Thoracic aorta (tissue), 2 donors: ENCODE measurements at regions not wholly inside any gene's neighbourhood (a gene's known extent, or its start where the extent isn't known, plus 50 kb on each side); places are given as distances from the start of the nearest gene placed in this dataset.

Source experiments
- ATAC-seq: fragments of 150-250 bp; one replicate; pipeline ENCODE4 v1.8.0; 2017; ENCODE audit warnings: low read depth; ENCODE audit not compliant: insufficient number of reproducible peaks, low FRiP score
- DNase-seq: peaks from one replicate; pipeline ENCODE4 v3.0.0-alpha.2; 2020; ENCODE audit warnings: low spot score
- H3K27ac ChIP-seq, 2 donors: fragments of 200-600 bp; sonication (generic); 1 replicate in 1 of 2; 2 replicates in 1 of 2; pipeline ENCODE4 v1.5.1; 2016; ENCODE audit warnings: mild to moderate bottlenecking in 2 of 2, moderate library complexity in 2 of 2
- H3K27me3 ChIP-seq: fragments of 200-600 bp; sonication (generic); replicated peaks from 2 replicates; pipeline ENCODE4 v1.6.0; 2016; ENCODE audit warnings: mild to moderate bottlenecking; ENCODE audit not compliant: insufficient read depth
- H3K36me3 ChIP-seq: fragments of 200-600 bp; sonication (generic); one replicate; pipeline ENCODE4 v1.5.1; 2016
- H3K4me1 ChIP-seq, 2 donors: fragments of 200-600 bp; sonication (generic); 1 replicate in 1 of 2; 2 replicates in 1 of 2; pipeline versions ENCODE4 v1.5.1 to v1.6.0; 2016; ENCODE audit warnings: low read depth in 2 of 2, mild to moderate bottlenecking in 1 of 2; ENCODE audit not compliant: control insufficient read depth in 1 of 2
- H3K4me3 ChIP-seq: fragments of 200-600 bp; sonication (generic); 2 replicates; pipeline ENCODE4 v1.5.1; 2016; ENCODE audit warnings: mild to moderate bottlenecking
- H3K9me3 ChIP-seq: fragments of 200-600 bp; sonication (generic); 2 replicates; pipeline ENCODE4 v1.5.1; 2016
- CTCF ChIP-seq: fragments of 200-600 bp; sonication (generic); IDR thresholded peaks from one replicate; pipeline ENCODE4 v1.5.1; 2019; ENCODE audit warnings: antibody characterized with exemption

DNA sequence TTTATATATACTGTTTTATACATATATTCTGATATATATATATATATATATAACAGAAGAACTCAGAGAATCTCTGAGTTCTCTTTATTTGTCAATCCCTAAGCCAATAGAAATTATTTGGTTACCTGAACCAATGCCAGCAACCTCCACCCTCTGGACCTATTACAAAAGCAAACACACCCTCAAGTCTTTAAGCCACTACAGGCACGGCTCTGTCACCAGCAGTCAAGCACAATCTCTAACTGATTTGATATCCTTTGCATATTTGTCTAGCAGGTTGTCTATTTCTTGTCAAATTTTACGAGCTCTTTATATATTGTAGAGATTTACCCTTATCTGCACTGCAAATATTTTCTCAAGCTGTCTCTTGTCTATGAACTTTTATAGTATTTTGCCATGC lies 66.6 kb upstream of the TOPAZ1 start:
- Histone ChIP-seq H3K27ac (no peak overlapping the region), H3K9me3 (no peaks in the 10 kb centered on the region), H3K4me3 (no peak overlapping the region), H3K36me3 (no peaks in the 10 kb centered on the region), H3K27me3 (no peaks in the 10 kb centered on the region), H3K4me1 (no peaks in the 10 kb centered on the region)
- ATAC-seq, result no peak
- DNase-seq, result no peak
- no peak for TF ChIP-seq CTCF

DNA sequence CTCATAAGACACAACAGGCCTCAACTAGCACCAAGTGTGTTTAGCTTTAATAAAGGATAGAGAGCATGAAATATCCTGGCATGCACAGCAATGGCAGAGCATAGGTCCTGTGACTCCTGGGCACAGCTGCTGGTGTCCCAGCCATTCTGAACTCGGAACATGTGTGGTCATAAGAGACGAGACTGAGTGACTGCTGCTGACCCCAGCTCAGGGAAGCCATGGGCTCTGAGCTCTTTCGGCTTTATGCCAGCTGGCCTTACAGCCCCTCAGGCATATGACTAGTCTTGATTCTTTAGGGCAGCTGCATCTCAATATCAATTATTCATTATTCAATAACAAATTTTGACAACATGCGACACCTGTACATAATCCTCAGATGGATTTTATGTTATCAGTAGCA lies 62.4 kb upstream of the TOPAZ1 start:
- no peaks in the 10 kb centered on the region for H3K4me1 ChIP-seq
- no peak for TF ChIP-seq CTCF
- DNase-seq (no peak), ATAC-seq (no peak)
- no peak overlapping the region for H3K4me3 ChIP-seq
- no peak overlapping the region for H3K27ac ChIP-seq
- H3K9me3 ChIP-seq, result no peaks in the 10 kb centered on the region
- H3K27me3 ChIP-seq, result no peaks in the 10 kb centered on the region
- no peaks in the 10 kb centered on the region for H3K36me3 ChIP-seq

DNA sequence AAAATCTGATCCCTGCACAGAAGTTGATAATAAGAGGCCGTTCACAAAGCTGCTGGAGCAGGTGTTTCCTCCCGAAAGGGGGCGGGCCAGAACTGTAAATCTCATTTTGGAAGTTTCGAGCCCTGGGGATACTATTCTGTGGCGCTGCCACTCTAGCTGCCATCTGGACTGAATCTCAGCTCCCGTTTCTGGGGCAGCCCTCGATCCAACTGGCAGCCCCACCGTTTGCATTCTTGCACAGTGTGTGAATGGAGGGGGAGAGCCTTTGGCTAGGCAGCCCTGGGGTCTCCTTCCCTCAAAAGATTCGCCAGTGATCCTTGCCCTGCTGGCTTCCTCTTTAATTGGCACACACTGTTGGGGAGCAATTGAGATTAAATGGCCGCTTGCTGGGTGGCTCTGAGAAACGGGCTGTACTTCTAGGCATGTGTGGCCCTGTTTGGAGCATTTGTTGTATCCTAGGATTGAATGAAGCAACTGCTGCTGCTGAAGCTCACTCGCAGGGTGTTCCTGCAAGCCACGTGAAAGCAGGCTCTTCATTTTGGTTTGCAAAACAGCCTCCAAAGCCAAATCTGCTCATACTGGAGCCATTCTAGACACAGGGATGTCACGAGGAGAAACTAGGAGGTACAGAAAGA lies 57.2 kb upstream of the TOPAZ1 start:
- ATAC-seq, result no peak
- no peaks in the 10 kb centered on the region for H3K4me1 ChIP-seq
- no peak for TF ChIP-seq CTCF

GRCh38 chr3:44185396-44185915 lies 56.2 kb upstream of the TOPAZ1 start:
- Histone ChIP-seq H3K27me3 (no peaks in the 10 kb centered on the region), H3K4me3 (no peak overlapping the region), H3K4me1 (no peaks in the 10 kb centered on the region), H3K9me3 (no peaks in the 10 kb centered on the region), H3K36me3 (no peaks in the 10 kb centered on the region), H3K27ac (no peak overlapping the region)
- no peak for TF ChIP-seq CTCF
- ATAC-seq (no peak), DNase-seq (no peak)

More for the DNA sequence above, 57.2 kb upstream of the TOPAZ1 start:
- H3K27ac ChIP-seq, result no peak overlapping the region
- H3K36me3 ChIP-seq, result no peaks in the 10 kb centered on the region
- DNase-seq, result no peak
- no peak overlapping the region for H3K4me3 ChIP-seq
- no peaks in the 10 kb centered on the region for H3K9me3 ChIP-seq
- no peaks in the 10 kb centered on the region for H3K27me3 ChIP-seq

- no peaks in the 10 kb centered on the region for H3K36me3 ChIP-seq
- no peak for TF ChIP-seq CTCF
- no peak for DNase-seq
- no peaks in the 10 kb centered on the region for H3K4me1 ChIP-seq
- H3K27ac ChIP-seq, result no peak overlapping the region
- ATAC-seq, result no peak
- H3K4me3 ChIP-seq, result no peak overlapping the region
- no peaks in the 10 kb centered on the region for H3K27me3 ChIP-seq
- no peaks in the 10 kb centered on the region for H3K9me3 ChIP-seq
Measured at GRCh38 chr3:44186111-44186672, 55.5 kb upstream of the TOPAZ1 start.
